RWPE2 (cell line): ENCODE measurements at regions not wholly inside any gene's neighbourhood (a gene's known extent, or its start where the extent isn't known, plus 50 kb on each side); places are given as distances from the start of the nearest gene placed in this dataset.
"Not testable (repeated sequence)": the region's sequence is repeated elsewhere in the genome, so short reads cannot be mapped to it uniquely, and the experiment has no call there.

Experiments
- ATAC-seq: fragments of 200-7000 bp; cut with Tn5 transposase; 3 replicates; pipeline ENCODE4 v1.9.1; 2021; ENCODE audit warnings: low read depth
- DNase-seq: peaks from one replicate; pipeline ENCODE4 v3.0.0-alpha.2; 2020; ENCODE audit warnings: low spot score
- H3K27ac ChIP-seq: fragments of 450-650 bp; 2 replicates; pipeline ENCODE4 v1.5.1; 2017; ENCODE audit warnings: mild to moderate bottlenecking; ENCODE audit not compliant: poor library complexity, severe bottlenecking
- H3K27me3 ChIP-seq: fragments of 250-450 bp; sonication (Bioruptor Pico); 2 replicates; pipeline ENCODE4 v1.5.1; 2021; ENCODE audit warnings: mild to moderate bottlenecking, moderate library complexity; ENCODE audit not compliant: insufficient read depth, poor library complexity, severe bottlenecking
- H3K36me3 ChIP-seq: fragments of 250-450 bp; sonication (Bioruptor Pico); 2 replicates; pipeline ENCODE4 v1.5.1; 2020; ENCODE audit warnings: low read depth, mild to moderate bottlenecking, moderate library complexity
- H3K4me1 ChIP-seq: fragments of 250-450 bp; sonication (Bioruptor Pico); 2 replicates; pipeline ENCODE4 v1.5.1; 2021; ENCODE audit warnings: mild to moderate bottlenecking, moderate library complexity; ENCODE audit not compliant: insufficient read depth, poor library complexity, severe bottlenecking
- H3K4me3 ChIP-seq: fragments of 250-450 bp; sonication (Bioruptor Pico); 2 replicates; pipeline ENCODE4 v1.5.1; 2021; ENCODE audit warnings: mild to moderate bottlenecking, moderate library complexity; ENCODE audit not compliant: severe bottlenecking
- H3K9me3 ChIP-seq: fragments of 250-450 bp; sonication (Bioruptor Pico); 2 replicates; pipeline ENCODE4 v1.5.1; 2021; ENCODE audit warnings: mild to moderate bottlenecking, moderate library complexity; ENCODE audit not compliant: severe bottlenecking
- TF ChIP-seq, protein P1 (sequence below): fragments of 450-650 bp; IDR thresholded peaks from one replicate; pipeline ENCODE4 v1.5.1; 2017; ENCODE audit warnings: mild to moderate bottlenecking, moderate library complexity; ENCODE audit not compliant: poor library complexity, severe bottlenecking

DNA sequence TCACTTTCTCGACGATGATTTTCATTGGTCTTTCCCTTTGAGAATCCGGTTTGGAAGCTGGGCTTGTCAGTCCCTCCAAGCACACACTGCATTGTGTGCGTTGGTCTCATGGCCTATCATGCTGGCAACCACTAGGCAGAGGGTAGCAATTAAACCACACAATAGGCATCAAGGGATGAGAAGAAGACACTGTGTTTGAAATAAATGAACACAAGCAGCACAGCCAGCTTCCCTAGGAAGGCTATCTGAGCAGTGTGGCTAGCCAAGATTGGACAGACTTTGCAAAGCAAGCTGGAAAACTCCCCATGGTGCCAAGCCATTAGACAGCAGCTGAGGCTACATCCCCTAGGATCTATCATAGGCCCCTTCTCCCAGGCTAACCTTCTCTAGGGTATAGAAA is 288.7 kb downstream of the NUF2 start:
- Histone ChIP-seq H3K36me3 (no peaks in the 10 kb centered on the region), H3K9me3 (no peaks in the 10 kb centered on the region), H3K27ac (no peak overlapping the region), H3K4me1 (no peaks in the 10 kb centered on the region), H3K27me3 (no peaks in the 10 kb centered on the region), H3K4me3 (no peak overlapping the region)
- ATAC-seq (no peak), DNase-seq (no peak)
- TF ChIP-seq, protein P1, sequence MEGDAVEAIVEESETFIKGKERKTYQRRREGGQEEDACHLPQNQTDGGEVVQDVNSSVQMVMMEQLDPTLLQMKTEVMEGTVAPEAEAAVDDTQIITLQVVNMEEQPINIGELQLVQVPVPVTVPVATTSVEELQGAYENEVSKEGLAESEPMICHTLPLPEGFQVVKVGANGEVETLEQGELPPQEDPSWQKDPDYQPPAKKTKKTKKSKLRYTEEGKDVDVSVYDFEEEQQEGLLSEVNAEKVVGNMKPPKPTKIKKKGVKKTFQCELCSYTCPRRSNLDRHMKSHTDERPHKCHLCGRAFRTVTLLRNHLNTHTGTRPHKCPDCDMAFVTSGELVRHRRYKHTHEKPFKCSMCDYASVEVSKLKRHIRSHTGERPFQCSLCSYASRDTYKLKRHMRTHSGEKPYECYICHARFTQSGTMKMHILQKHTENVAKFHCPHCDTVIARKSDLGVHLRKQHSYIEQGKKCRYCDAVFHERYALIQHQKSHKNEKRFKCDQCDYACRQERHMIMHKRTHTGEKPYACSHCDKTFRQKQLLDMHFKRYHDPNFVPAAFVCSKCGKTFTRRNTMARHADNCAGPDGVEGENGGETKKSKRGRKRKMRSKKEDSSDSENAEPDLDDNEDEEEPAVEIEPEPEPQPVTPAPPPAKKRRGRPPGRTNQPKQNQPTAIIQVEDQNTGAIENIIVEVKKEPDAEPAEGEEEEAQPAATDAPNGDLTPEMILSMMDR, result no peak

DNA sequence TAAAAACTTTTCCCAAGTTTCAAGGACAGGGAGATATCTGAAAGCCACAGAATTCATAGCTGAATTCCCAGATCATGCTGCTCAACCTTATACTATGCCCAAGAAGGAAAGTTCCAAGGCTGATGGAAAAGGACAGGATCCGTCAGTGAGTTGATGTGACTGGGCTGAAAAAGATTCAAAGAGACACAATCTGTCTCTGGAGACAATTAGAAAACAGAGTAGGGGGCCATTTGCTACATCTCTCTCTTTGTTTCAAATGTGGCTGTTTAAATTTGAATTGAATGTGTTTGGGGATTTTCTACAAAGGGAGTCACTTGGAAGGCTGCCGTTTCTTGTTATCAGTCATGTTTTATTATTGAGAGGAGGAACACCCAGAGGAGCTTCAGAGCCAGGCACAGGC is 292.6 kb downstream of the NUF2 start:
- Histone ChIP-seq H3K9me3 (no peaks in the 10 kb centered on the region), H3K27ac (no peak overlapping the region), H3K4me3 (no peak overlapping the region), H3K36me3 (no peaks in the 10 kb centered on the region), H3K4me1 (no peaks in the 10 kb centered on the region), H3K27me3 (no peaks in the 10 kb centered on the region)
- ATAC-seq (no peak), DNase-seq (no peak)
- TF ChIP-seq, protein P1, result no peak

GRCh38 chr1:163628034-163628773 is 306.4 kb downstream of the NUF2 start:
- no peaks in the 10 kb centered on the region for H3K4me1 ChIP-seq
- ATAC-seq (no peak), DNase-seq (no peak)
- peaks cover 4% of the 10 kb centered on the region for H3K9me3 ChIP-seq
- TF ChIP-seq, protein P1, result no peak
- no peaks in the 10 kb centered on the region for H3K27me3 ChIP-seq
- no peak overlapping the region for H3K4me3 ChIP-seq
- no peak overlapping the region for H3K27ac ChIP-seq
- H3K36me3 ChIP-seq, result no peaks in the 10 kb centered on the region

GRCh38 chr1:163632269-163632668 is 310.5 kb downstream of the NUF2 start:
- DNase-seq (no peak), ATAC-seq (no peak)
- Histone ChIP-seq H3K36me3 (no peaks in the 10 kb centered on the region), H3K4me1 (no peaks in the 10 kb centered on the region), H3K9me3 (peaks cover 4% of the 10 kb centered on the region), H3K27me3 (no peaks in the 10 kb centered on the region), H3K27ac (no peak overlapping the region), H3K4me3 (no peak overlapping the region)
- TF ChIP-seq, protein P1, result no peak

DNA sequence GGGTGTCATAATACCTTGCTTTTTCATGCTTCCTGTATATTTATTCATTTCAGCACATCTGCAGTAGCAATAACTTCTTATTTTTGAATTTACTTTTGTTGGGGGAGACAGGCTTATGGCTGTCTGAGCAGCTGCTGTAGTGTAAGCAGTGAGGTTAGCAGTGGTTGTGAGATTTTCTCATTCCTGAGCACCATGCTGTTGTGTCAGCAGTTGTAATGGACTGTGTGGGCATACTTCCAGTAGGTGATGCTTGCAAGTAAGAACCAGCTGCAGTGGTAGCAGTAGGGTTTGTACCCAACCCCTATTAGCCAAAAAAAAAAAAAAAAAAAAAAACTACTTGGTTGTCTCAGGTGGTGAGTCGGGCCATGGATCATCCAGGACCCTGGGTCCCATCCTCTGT is 311.6 kb downstream of the NUF2 start:
- Histone ChIP-seq H3K36me3 (no peaks in the 10 kb centered on the region), H3K27ac (no peak overlapping the region), H3K4me3 (no peak overlapping the region), H3K27me3 (no peaks in the 10 kb centered on the region), H3K9me3 (peaks cover 4% of the 10 kb centered on the region), H3K4me1 (no peaks in the 10 kb centered on the region)
- ATAC-seq (no peak), DNase-seq (no peak)
- TF ChIP-seq, protein P1, result no peak

DNA sequence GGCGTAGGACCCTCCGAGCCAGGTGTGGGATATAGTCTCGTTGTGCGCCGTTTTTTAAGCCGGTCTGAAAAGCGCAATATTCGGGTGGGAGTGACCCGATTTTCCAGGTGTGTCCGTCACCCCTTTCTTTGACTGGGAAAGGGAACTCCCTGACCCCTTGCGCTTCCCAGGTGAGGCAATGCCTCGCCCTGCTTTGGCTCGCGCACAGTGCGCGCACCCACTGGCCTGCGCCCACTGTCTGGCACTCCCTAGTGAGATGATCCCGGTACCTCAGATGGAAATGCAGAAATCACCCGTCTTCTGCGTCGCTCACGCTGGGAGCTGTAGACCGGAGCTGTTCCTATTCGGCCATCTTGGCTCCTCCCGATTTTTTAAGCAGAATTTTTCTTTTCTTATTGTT is 323.9 kb downstream of the NUF2 start:
- H3K4me1 ChIP-seq, H3K36me3 ChIP-seq, H3K27ac ChIP-seq, H3K4me3 ChIP-seq, H3K9me3 ChIP-seq, ATAC-seq, H3K27me3 ChIP-seq, DNase-seq: not testable (repeated sequence)
